ENCODE measurements at regions not wholly inside any gene's neighbourhood (a gene's known extent, or its start where the extent isn't known, plus 50 kb on each side); places are given as distances from the start of the nearest gene placed in this dataset.

- H3K9me3 ChIP-seq (ENCODE audit: control insufficient read depth, low read length): no peaks in the 10 kb centered on the region
- no peak overlapping the region for H3K4me3 ChIP-seq (ENCODE audit: insufficient read depth, low read depth, low read length, poor library complexity, severe bottlenecking)
- H3K27me3 ChIP-seq (replicated peaks; ENCODE audit: control insufficient read depth, insufficient read depth, low read length, poor library complexity, severe bottlenecking): no peaks in the 10 kb centered on the region
- DNase-seq: no peak
- H3K27ac ChIP-seq (ENCODE audit: insufficient read depth, low read length, poor library complexity, severe bottlenecking): no peak overlapping the region
- no peaks in the 10 kb centered on the region for H3K36me3 ChIP-seq (ENCODE audit: control insufficient read depth, insufficient read depth, low read length)
- H3K4me1 ChIP-seq (ENCODE audit: control insufficient read depth, insufficient read depth, low read length, poor library complexity, severe bottlenecking): no peaks in the 10 kb centered on the region
Observed at GRCh38 chr19:30886222-30886621, 463.0 kb downstream of the TSHZ3 start.

GRCh38 chr19:30884146-30884812 lies 465.0 kb downstream of the TSHZ3 start:
- H3K27ac ChIP-seq (ENCODE audit: insufficient read depth, low read length, poor library complexity, severe bottlenecking): no peak overlapping the region
- H3K4me1 ChIP-seq (ENCODE audit: control insufficient read depth, insufficient read depth, low read length, poor library complexity, severe bottlenecking): no peaks in the 10 kb centered on the region
- H3K4me3 ChIP-seq (ENCODE audit: insufficient read depth, low read depth, low read length, poor library complexity, severe bottlenecking): no peak overlapping the region
- no peaks in the 10 kb centered on the region for H3K27me3 ChIP-seq (replicated peaks; ENCODE audit: control insufficient read depth, insufficient read depth, low read length, poor library complexity, severe bottlenecking)
- DNase-seq: no peak
- no peaks in the 10 kb centered on the region for H3K9me3 ChIP-seq (ENCODE audit: control insufficient read depth, low read length)
- no peaks in the 10 kb centered on the region for H3K36me3 ChIP-seq (ENCODE audit: control insufficient read depth, insufficient read depth, low read length)

DNA sequence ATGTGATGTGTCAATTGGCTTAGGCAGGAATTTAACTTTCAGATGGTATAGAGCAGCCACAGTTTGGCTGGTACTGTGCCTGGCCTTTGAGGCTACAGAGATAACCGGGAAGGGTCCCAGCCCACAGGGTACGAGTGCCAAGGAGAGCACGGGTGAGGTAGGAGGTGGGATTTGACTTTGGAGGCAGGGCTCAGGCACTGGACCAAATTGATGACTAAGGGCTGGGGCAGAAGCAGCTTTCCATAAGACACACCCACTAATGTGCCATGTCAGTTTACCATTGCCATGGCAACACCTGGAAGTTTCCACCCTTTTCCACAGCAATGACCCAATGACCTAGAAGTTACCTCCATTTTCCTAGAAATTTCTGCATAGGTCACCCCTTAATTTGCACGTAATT lies 466.2 kb downstream of the TSHZ3 start:
- no peak overlapping the region for H3K4me3 ChIP-seq (ENCODE audit: insufficient read depth, low read depth, low read length, poor library complexity, severe bottlenecking)
- no peak overlapping the region for H3K27ac ChIP-seq (ENCODE audit: insufficient read depth, low read length, poor library complexity, severe bottlenecking)
- no peaks in the 10 kb centered on the region for H3K4me1 ChIP-seq (ENCODE audit: control insufficient read depth, insufficient read depth, low read length, poor library complexity, severe bottlenecking)
- no peaks in the 10 kb centered on the region for H3K36me3 ChIP-seq (ENCODE audit: control insufficient read depth, insufficient read depth, low read length)
- H3K9me3 ChIP-seq (ENCODE audit: control insufficient read depth, low read length): no peaks in the 10 kb centered on the region
- no peaks in the 10 kb centered on the region for H3K27me3 ChIP-seq (replicated peaks; ENCODE audit: control insufficient read depth, insufficient read depth, low read length, poor library complexity, severe bottlenecking)
- no peak for DNase-seq

DNA sequence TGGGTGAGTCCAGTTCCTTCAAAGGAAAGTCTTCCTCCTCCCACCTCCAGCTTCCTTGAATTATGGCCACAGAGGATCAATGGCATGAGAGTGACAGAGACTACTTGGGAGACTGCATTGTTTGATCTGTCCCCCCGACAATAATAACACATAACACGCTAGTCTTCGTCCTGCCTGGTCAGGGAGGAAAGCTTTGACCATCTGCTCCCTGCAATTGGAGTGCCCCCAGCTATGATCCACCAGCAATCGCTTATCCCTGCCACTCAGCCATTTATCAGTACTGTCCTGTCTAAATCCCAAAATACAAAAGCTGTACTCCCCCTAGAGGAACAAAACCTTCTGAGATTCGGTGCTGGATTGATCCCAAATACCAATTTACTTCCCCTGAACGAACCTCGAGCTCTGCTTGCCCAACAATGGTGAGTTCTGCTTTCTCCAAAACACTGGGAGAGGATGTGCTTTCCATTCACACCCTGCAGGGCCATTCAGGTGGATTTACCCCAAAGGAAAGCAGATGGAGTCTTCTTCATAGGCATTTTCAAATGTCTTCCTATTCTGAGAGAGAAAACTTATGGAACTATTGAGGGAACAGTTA lies 466.7 kb downstream of the TSHZ3 start:
- Histone ChIP-seq H3K4me1 (ENCODE audit: control insufficient read depth, insufficient read depth, low read length, poor library complexity, severe bottlenecking) (no peaks in the 10 kb centered on the region), H3K27ac (ENCODE audit: insufficient read depth, low read length, poor library complexity, severe bottlenecking) (no peak overlapping the region), H3K9me3 (ENCODE audit: control insufficient read depth, low read length) (no peaks in the 10 kb centered on the region), H3K36me3 (ENCODE audit: control insufficient read depth, insufficient read depth, low read length) (no peaks in the 10 kb centered on the region), H3K27me3 (replicated peaks; ENCODE audit: control insufficient read depth, insufficient read depth, low read length, poor library complexity, severe bottlenecking) (no peaks in the 10 kb centered on the region), H3K4me3 (ENCODE audit: insufficient read depth, low read depth, low read length, poor library complexity, severe bottlenecking) (no peak overlapping the region)
- DNase-seq: no peak

GRCh38 chr19:30881930-30882329 lies 467.3 kb downstream of the TSHZ3 start:
- Histone ChIP-seq H3K27me3 (replicated peaks; ENCODE audit: control insufficient read depth, insufficient read depth, low read length, poor library complexity, severe bottlenecking) (no peaks in the 10 kb centered on the region), H3K4me1 (ENCODE audit: control insufficient read depth, insufficient read depth, low read length, poor library complexity, severe bottlenecking) (no peaks in the 10 kb centered on the region), H3K36me3 (ENCODE audit: control insufficient read depth, insufficient read depth, low read length) (no peaks in the 10 kb centered on the region), H3K4me3 (ENCODE audit: insufficient read depth, low read depth, low read length, poor library complexity, severe bottlenecking) (no peak overlapping the region), H3K9me3 (ENCODE audit: control insufficient read depth, low read length) (no peaks in the 10 kb centered on the region), H3K27ac (ENCODE audit: insufficient read depth, low read length, poor library complexity, severe bottlenecking) (no peak overlapping the region)
- DNase-seq: no peak

DNA sequence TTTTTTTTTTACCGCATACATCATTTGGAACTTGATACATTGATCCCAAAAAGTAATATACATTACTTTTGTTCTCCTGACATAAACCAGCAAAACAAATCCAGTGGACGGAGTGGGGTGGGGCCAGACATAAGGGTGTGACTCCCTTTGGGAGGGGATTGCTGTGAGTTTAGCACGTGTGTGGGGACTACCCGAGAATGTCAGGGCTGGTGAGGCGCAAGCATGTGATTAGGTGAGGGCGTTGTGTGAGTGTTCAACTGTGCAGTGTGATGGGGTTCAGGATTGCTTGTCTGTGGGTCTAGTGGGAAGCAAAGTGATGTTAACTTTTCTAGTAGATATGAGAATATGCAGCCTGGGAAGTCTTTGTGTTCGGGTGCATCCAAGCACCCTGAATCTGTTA lies 468.0 kb downstream of the TSHZ3 start:
- DNase-seq: no peak
- H3K36me3 ChIP-seq (ENCODE audit: control insufficient read depth, insufficient read depth, low read length): no peaks in the 10 kb centered on the region
- no peaks in the 10 kb centered on the region for H3K4me1 ChIP-seq (ENCODE audit: control insufficient read depth, insufficient read depth, low read length, poor library complexity, severe bottlenecking)
- H3K27me3 ChIP-seq (replicated peaks; ENCODE audit: control insufficient read depth, insufficient read depth, low read length, poor library complexity, severe bottlenecking): no peaks in the 10 kb centered on the region
- H3K27ac ChIP-seq (ENCODE audit: insufficient read depth, low read length, poor library complexity, severe bottlenecking): no peak overlapping the region
- no peak overlapping the region for H3K4me3 ChIP-seq (ENCODE audit: insufficient read depth, low read depth, low read length, poor library complexity, severe bottlenecking)
- no peaks in the 10 kb centered on the region for H3K9me3 ChIP-seq (ENCODE audit: control insufficient read depth, low read length)

DNA sequence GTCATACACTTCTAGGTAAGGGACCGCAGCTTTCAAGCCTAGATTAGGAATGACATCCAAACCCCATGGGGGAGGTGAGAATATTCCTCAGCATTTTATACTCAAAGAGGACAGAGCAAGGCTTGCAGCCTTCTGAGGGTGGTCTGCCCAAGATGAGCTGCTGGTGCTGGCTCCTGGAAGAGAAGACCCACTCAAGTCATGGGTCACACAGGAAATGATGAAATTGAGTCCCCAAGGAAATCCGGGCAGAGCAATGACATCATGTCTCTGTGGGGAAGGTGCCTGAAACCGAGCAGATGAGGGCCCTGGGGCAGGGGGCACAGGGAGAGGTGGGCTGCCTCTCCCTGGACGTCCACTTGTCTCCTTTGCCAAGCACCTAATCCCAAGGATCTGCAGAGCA lies 468.7 kb downstream of the TSHZ3 start:
- DNase-seq: no peak
- no peaks in the 10 kb centered on the region for H3K9me3 ChIP-seq (ENCODE audit: control insufficient read depth, low read length)
- H3K27ac ChIP-seq (ENCODE audit: insufficient read depth, low read length, poor library complexity, severe bottlenecking): no peak overlapping the region
- H3K4me3 ChIP-seq (ENCODE audit: insufficient read depth, low read depth, low read length, poor library complexity, severe bottlenecking): no peak overlapping the region
- H3K27me3 ChIP-seq (replicated peaks; ENCODE audit: control insufficient read depth, insufficient read depth, low read length, poor library complexity, severe bottlenecking): no peaks in the 10 kb centered on the region
- no peaks in the 10 kb centered on the region for H3K4me1 ChIP-seq (ENCODE audit: control insufficient read depth, insufficient read depth, low read length, poor library complexity, severe bottlenecking)
- no peaks in the 10 kb centered on the region for H3K36me3 ChIP-seq (ENCODE audit: control insufficient read depth, insufficient read depth, low read length)

DNA sequence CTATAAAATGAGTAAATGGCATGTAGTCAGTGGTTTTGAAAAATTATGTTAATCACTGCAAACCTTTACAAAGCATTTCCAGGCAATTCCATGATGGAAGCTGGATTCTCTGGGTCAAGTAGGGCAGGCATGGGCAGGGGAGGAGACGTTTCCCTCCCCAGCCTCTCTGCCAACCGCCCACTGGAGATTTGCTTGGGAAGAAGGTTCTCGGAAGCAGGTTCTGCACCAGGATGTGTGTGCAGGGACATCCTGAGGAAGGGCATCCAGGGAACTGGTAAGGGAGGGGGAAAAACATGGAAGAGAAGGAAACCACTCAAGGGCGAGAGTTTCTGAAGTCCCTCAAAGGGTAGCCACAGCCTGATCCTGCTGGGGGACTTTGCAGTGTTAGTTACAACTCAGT lies 469.1 kb downstream of the TSHZ3 start:
- no peaks in the 10 kb centered on the region for H3K4me1 ChIP-seq (ENCODE audit: control insufficient read depth, insufficient read depth, low read length, poor library complexity, severe bottlenecking)
- DNase-seq: no peak
- H3K27me3 ChIP-seq (replicated peaks; ENCODE audit: control insufficient read depth, insufficient read depth, low read length, poor library complexity, severe bottlenecking): no peaks in the 10 kb centered on the region
- no peak overlapping the region for H3K27ac ChIP-seq (ENCODE audit: insufficient read depth, low read length, poor library complexity, severe bottlenecking)
- no peak overlapping the region for H3K4me3 ChIP-seq (ENCODE audit: insufficient read depth, low read depth, low read length, poor library complexity, severe bottlenecking)
- H3K36me3 ChIP-seq (ENCODE audit: control insufficient read depth, insufficient read depth, low read length): no peaks in the 10 kb centered on the region
- no peaks in the 10 kb centered on the region for H3K9me3 ChIP-seq (ENCODE audit: control insufficient read depth, low read length)

DNA sequence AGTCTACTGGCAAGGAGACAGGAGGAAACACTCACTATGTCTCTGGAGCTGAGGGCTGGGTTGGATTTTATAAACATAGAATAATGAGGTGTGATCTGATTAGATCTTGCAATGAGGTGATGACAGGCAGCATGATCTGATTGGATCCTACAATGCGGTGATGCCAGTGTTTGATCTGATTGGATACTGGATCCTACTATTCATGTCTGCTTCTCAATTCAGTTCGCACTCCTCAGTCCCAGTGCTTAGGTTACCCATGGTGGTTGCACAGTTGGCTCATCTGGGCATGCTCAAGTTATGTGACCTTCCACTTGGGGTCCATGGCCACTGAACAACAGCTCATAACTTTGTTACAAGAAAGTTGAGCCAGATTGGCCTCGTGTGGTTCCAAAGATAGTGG lies 469.5 kb downstream of the TSHZ3 start:
- DNase-seq: no peak
- H3K36me3 ChIP-seq (ENCODE audit: control insufficient read depth, insufficient read depth, low read length): no peaks in the 10 kb centered on the region
- H3K27me3 ChIP-seq (replicated peaks; ENCODE audit: control insufficient read depth, insufficient read depth, low read length, poor library complexity, severe bottlenecking): no peaks in the 10 kb centered on the region
- H3K4me3 ChIP-seq (ENCODE audit: insufficient read depth, low read depth, low read length, poor library complexity, severe bottlenecking): no peak overlapping the region
- no peaks in the 10 kb centered on the region for H3K9me3 ChIP-seq (ENCODE audit: control insufficient read depth, low read length)
- H3K27ac ChIP-seq (ENCODE audit: insufficient read depth, low read length, poor library complexity, severe bottlenecking): no peak overlapping the region
- H3K4me1 ChIP-seq (ENCODE audit: control insufficient read depth, insufficient read depth, low read length, poor library complexity, severe bottlenecking): no peaks in the 10 kb centered on the region

DNA sequence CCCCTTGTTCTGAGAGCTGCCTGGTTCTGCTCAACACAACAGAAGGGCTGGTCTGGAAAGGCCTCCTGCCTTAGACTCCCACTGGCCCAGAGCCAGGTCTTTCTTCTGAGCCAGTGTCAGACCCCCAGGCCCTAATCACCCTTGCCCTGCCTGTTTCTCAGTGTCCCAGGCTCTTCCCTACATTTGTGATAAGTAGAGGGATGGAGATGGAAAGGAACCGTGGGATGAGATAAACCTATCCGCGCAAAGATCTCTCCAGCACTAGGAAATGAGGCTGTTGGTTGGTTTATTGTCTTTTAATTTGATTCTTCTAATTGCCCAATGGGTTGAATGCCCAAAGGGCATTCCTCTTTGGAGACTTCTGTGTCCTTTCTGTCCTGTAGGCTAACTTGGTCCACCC lies 470.0 kb downstream of the TSHZ3 start:
- H3K36me3 ChIP-seq (ENCODE audit: control insufficient read depth, insufficient read depth, low read length): no peaks in the 10 kb centered on the region
- no peaks in the 10 kb centered on the region for H3K4me1 ChIP-seq (ENCODE audit: control insufficient read depth, insufficient read depth, low read length, poor library complexity, severe bottlenecking)
- no peak overlapping the region for H3K27ac ChIP-seq (ENCODE audit: insufficient read depth, low read length, poor library complexity, severe bottlenecking)
- H3K9me3 ChIP-seq (ENCODE audit: control insufficient read depth, low read length): no peaks in the 10 kb centered on the region
- no peak overlapping the region for H3K4me3 ChIP-seq (ENCODE audit: insufficient read depth, low read depth, low read length, poor library complexity, severe bottlenecking)
- DNase-seq: no peak
- H3K27me3 ChIP-seq (replicated peaks; ENCODE audit: control insufficient read depth, insufficient read depth, low read length, poor library complexity, severe bottlenecking): no peaks in the 10 kb centered on the region

Measured in effector memory CD4-positive, alpha-beta T cell (primary cell).